Activated naive CD8-positive, alpha-beta T cell treated with anti-CD3 and anti-CD28 coated beads, Interleukin-2, amount 50 U/mL, for 24 hours (primary cell): ENCODE measurements at regions not wholly inside any gene's neighbourhood (a gene's known extent, or its start where the extent isn't known, plus 50 kb on each side); places are given as distances from the start of the nearest gene placed in this dataset.
"Not testable (repeated sequence)": the region's sequence is repeated elsewhere in the genome, so short reads cannot be mapped to it uniquely, and the experiment has no call there.

Source experiments
- ATAC-seq: fragments of 150-1000 bp; cut with Tn5 transposase; one replicate; pipeline ENCODE4 v1.10.0; 2021
- DNase-seq: peaks from one replicate; pipeline ENCODE4 v3.0.0; 2021
- H3K27ac Mint-ChIP-seq: one replicate; pipeline ENCODE4 v1.8.0; 2021; ENCODE audit warnings: mild to moderate bottlenecking, mixed read lengths
- H3K27me3 Mint-ChIP-seq: one replicate; pipeline ENCODE4 v1.8.0; 2021; ENCODE audit warnings: mixed read lengths
- H3K36me3 Mint-ChIP-seq: one replicate; pipeline ENCODE4 v1.8.0; 2021; ENCODE audit warnings: low read depth, mixed read lengths
- H3K4me1 Mint-ChIP-seq: one replicate; pipeline ENCODE4 v1.8.0; 2021; ENCODE audit warnings: mixed read lengths
- H3K4me3 Mint-ChIP-seq: one replicate; pipeline ENCODE4 v1.8.0; 2021; ENCODE audit warnings: mild to moderate bottlenecking, moderate library complexity, mixed read lengths
- H3K9me3 Mint-ChIP-seq: one replicate; pipeline ENCODE4 v1.8.0; 2021; ENCODE audit warnings: mixed read lengths

DNA sequence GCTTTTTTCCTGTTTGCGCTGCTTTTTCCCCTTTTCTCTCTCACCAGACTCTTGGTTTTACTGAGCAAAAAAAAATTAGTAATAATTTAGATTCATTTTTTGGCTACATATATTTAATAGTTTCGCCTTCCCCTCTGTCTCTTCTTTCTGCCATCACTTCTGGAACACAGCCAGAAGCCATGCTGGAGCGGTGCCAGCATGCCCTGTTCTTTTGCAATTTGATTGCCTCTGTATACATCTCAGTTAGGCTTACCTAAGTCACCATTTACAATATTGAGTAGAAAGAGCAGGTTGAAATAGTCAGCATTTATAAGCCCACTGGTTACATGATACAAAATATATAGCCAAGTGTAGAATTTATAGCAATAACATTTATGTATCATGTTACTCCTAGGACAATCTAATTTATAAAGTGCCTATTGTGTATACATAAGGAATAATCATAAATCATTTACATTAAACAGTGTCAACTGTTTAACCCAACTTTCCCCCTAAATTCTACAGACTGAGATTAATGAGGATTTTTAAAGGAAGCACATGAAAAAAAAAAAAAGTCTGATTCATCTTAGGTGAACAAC is 413.8 kb upstream of the SOX5 start:
- Mint-ChIP-seq H3K36me3 (no peaks in the 10 kb centered on the region), H3K9me3 (no peaks in the 10 kb centered on the region), H3K4me1 (no peaks in the 10 kb centered on the region), H3K4me3 (no peak overlapping the region), H3K27ac (no peak overlapping the region), H3K27me3 (no peaks in the 10 kb centered on the region)
- no peak for ATAC-seq
- DNase-seq, result no peak

DNA sequence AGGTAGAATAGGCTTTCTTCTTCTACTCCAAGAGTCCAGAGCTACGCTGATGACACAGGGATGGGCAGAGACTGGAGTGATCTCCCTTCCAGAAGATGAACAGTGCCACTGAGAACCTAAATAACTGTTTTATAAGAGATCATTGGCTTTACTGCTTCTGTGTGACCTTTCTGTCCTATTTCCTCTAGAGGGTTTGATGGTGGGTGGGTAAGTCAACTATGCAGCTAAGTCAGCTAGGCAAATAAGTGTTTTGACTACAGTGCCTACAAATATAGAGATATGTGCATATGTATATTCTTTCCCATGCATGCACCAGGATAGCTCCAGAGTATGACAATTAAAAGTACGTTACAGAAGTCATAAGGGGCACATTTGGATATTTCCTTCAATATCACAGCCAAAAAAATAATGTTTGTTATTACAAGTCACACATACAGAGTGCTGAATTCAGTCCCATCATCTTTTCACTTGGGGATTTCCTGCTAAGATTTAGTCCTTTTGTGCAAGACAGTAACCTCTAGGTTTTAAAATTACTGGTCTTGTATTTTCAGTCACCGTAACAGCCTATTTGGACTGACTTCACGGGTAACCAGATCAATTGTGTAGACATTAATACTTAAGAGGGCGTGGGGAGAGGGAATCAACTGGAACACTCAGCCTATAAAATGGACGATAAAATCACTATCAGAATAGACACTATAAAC is 412.6 kb upstream of the SOX5 start:
- no peak for ATAC-seq
- H3K27ac Mint-ChIP-seq, result no peak overlapping the region
- H3K4me1 Mint-ChIP-seq, result no peaks in the 10 kb centered on the region
- DNase-seq, result no peak
- no peak overlapping the region for H3K4me3 Mint-ChIP-seq
- H3K36me3 Mint-ChIP-seq, result no peaks in the 10 kb centered on the region
- no peaks in the 10 kb centered on the region for H3K27me3 Mint-ChIP-seq
- H3K9me3 Mint-ChIP-seq, result no peaks in the 10 kb centered on the region

DNA sequence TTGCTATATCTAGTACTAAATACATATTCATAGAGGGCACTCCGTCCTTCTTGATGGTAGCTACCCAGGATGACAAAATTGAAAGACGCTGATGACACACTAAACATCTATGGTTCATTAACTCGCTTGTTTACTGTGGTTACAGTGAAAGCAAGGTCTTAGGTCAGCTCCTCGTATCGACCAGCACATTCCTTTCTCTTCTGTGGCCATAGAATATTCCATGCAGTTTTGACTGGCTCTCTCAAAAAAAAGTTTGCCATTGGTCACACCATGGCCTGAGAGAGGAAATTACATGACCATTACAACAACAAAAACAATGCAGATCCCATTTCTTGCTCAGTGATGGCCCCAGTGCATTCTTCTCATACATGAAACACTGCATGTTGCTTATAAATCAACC is 411.4 kb upstream of the SOX5 start:
- Mint-ChIP-seq H3K36me3 (no peaks in the 10 kb centered on the region), H3K4me1 (no peaks in the 10 kb centered on the region), H3K27ac (no peak overlapping the region), H3K4me3 (no peak overlapping the region), H3K9me3 (no peaks in the 10 kb centered on the region), H3K27me3 (no peaks in the 10 kb centered on the region)
- no peak for ATAC-seq
- DNase-seq, result no peak

DNA sequence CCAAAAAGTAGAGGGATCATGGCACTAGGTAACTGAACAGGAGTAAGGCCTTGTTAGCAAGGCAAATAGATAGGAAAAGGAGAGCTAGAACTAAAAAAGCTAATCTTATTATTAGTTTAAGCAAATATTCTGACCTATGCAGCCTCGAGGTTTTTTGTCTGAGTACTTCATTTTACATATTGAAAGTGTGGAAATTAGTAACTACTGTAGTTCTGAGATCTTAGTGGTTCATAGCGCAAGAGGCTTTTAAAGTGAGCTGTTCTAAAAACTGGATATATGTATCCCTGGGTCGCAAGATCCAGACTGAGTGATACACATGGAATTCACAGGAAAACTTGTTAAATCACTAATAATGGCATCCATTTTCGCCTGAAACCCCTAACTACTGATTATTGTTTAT is 411.0 kb upstream of the SOX5 start:
- DNase-seq, result no peak
- Mint-ChIP-seq H3K27ac (no peak overlapping the region), H3K9me3 (no peaks in the 10 kb centered on the region), H3K4me1 (no peaks in the 10 kb centered on the region), H3K4me3 (no peak overlapping the region), H3K27me3 (no peaks in the 10 kb centered on the region), H3K36me3 (no peaks in the 10 kb centered on the region)
- no peak for ATAC-seq

DNA sequence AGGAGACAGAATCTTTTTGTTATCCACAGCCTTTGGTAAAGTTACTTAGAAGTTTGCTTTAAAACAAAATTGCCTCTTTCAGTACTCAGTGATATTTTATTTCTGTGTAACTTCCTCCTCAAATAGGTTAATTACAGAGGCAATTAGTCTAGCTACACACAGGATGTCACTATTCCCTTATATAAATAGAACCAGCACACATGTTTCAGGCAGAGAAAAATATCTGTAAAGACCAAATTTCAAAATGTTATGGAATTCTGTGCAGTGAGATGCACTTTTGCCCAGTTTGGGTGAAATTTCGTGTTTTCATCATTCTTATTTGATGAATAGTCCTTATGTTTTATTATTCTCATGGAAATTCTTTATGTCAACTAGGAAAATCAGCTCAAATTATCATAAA is 410.6 kb upstream of the SOX5 start:
- Mint-ChIP-seq H3K36me3 (no peaks in the 10 kb centered on the region), H3K27me3 (no peaks in the 10 kb centered on the region), H3K9me3 (no peaks in the 10 kb centered on the region), H3K4me1 (no peaks in the 10 kb centered on the region), H3K4me3 (no peak overlapping the region), H3K27ac (no peak overlapping the region)
- ATAC-seq, result no peak
- no peak for DNase-seq

DNA sequence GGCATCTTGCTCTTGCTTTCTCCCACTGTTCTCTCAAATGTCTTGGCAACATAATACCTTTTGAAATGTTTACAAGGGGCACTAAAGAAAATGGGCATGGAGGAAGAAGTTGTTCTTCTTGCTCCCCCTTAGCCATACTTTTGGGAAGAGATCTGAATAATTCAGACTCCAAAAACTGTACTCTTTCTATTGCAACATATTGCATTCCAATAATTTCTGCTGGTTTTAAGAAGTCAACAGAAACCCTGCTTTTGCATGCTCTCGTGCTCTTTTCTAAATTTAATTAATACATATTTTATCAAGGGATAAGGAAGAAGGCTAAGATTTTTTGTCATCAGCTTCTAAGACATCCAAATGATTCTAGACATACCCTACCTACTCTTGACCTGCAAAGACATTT is 409.9 kb upstream of the SOX5 start:
- ATAC-seq (no peak), DNase-seq (no peak)
- H3K36me3 Mint-ChIP-seq, result no peaks in the 10 kb centered on the region
- H3K4me3 Mint-ChIP-seq, result no peak overlapping the region
- H3K4me1 Mint-ChIP-seq, result no peaks in the 10 kb centered on the region
- no peak overlapping the region for H3K27ac Mint-ChIP-seq
- H3K27me3 Mint-ChIP-seq, result no peaks in the 10 kb centered on the region
- H3K9me3 Mint-ChIP-seq, result no peaks in the 10 kb centered on the region

DNA sequence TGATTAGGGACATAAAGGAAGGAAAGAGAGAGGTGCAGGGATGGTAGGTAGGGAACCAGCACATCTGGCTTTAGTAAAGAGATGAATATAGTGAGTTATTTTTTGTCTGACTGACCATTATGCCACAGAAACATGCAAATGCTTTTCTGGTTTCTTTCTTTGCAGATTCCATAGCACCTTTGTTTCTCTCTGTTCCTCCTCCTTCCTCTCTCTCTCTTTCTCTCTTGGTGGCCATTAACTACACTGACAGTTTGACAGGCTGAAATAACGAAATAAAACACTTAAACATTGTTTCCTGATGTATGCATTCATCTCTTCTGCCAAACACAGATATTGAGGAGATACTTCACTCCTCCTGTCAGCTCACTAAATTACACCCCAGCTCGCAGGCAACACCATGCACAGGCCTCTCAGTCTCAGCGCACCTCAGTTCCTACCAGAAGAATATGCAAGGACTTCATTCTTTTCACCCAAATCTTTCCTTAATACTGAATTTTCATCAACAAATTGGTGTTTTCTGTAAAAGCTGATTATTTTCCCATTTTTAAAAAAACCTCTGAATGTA is 406.9 kb upstream of the SOX5 start:
- H3K27ac Mint-ChIP-seq, result no peak overlapping the region
- no peaks in the 10 kb centered on the region for H3K4me1 Mint-ChIP-seq
- H3K27me3 Mint-ChIP-seq, result no peaks in the 10 kb centered on the region
- no peak for DNase-seq
- no peaks in the 10 kb centered on the region for H3K36me3 Mint-ChIP-seq
- no peaks in the 10 kb centered on the region for H3K9me3 Mint-ChIP-seq
- H3K4me3 Mint-ChIP-seq, result no peak overlapping the region
- ATAC-seq, result no peak

DNA sequence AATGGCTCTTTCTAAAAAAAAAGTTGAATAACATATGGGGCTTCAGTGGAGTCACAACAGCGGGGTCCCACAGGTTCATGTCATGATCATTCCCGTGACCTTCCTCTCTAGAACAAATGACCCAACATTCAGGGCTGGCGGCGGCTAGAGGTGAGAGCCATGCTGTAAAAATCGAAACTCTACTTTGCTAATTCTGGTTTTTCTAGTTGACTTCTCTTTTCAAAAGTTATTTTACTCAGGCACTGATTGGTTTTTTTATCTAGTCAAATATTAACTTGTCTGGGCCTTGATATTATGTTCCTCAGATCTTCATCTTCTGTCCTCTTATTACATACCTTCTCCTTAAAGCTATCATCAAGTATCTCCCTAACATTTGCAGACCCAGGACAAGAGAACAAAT is 402.9 kb upstream of the SOX5 start:
- no peak overlapping the region for H3K4me3 Mint-ChIP-seq
- ATAC-seq (no peak), DNase-seq (no peak)
- H3K9me3 Mint-ChIP-seq, result no peaks in the 10 kb centered on the region
- no peaks in the 10 kb centered on the region for H3K36me3 Mint-ChIP-seq
- no peaks in the 10 kb centered on the region for H3K27me3 Mint-ChIP-seq
- H3K4me1 Mint-ChIP-seq, result no peaks in the 10 kb centered on the region
- H3K27ac Mint-ChIP-seq, result no peak overlapping the region

DNA sequence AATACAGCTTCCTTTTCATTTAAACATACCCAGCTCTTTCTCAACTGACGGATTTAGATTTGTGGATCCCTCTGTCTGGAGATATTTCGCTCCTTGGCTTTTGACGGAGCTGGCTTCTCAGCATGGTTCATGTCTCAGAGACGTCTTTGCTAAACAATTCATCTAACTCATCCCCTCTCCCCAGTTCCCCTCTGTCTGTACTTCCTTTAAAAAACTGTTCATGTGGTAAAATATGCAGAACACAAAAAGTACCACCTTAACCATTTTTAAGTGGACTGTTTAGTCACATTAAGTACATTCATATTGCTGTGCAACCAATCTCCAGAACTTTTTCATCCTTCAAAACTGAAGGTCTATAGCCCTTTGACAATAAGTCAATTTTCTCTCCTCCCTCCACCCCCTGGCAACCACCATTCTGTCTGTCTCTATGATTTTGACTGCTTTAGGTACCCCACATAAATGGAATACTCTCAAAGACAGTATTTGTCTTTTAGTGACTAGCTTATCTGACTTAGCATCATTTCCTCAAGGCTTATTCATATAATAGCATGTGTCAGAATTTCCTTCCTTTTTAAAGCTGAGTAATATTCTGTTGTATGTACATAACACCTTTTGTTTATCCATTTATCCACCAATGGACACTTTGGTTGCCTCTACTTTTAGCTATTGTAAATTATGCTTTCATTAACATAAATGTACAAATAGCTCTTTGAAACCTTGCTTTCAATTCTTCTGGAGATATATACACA is 399.8 kb upstream of the SOX5 start:
- no peak overlapping the region for H3K27ac Mint-ChIP-seq
- ATAC-seq, result no peak
- H3K4me3 Mint-ChIP-seq, result no peak overlapping the region
- no peaks in the 10 kb centered on the region for H3K36me3 Mint-ChIP-seq
- H3K27me3 Mint-ChIP-seq, result no peaks in the 10 kb centered on the region
- H3K9me3 Mint-ChIP-seq, result no peaks in the 10 kb centered on the region
- DNase-seq, result no peak
- H3K4me1 Mint-ChIP-seq, result no peaks in the 10 kb centered on the region

DNA sequence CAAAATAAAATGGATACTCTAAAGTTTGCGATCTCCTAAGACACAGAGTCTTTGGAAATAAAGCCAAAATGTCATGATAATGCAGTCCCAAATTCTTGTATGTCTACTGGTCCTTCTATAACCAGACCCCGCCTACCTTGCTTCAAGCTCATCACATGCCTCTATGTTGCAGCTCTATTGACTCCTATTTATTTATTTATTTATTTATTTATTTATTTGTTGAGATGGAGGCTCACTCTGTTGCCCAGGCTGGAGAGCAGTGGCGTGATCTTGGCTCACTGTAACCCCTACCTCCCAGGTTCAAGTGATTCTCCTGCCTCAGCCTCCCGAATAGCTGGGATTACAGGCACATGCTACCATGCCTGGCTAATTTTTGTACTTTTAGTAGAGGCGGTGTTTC is 398.7 kb upstream of the SOX5 start:
- H3K4me1 Mint-ChIP-seq, H3K27ac Mint-ChIP-seq, H3K9me3 Mint-ChIP-seq, H3K27me3 Mint-ChIP-seq, H3K4me3 Mint-ChIP-seq, H3K36me3 Mint-ChIP-seq, ATAC-seq, DNase-seq: not testable (repeated sequence)

DNA sequence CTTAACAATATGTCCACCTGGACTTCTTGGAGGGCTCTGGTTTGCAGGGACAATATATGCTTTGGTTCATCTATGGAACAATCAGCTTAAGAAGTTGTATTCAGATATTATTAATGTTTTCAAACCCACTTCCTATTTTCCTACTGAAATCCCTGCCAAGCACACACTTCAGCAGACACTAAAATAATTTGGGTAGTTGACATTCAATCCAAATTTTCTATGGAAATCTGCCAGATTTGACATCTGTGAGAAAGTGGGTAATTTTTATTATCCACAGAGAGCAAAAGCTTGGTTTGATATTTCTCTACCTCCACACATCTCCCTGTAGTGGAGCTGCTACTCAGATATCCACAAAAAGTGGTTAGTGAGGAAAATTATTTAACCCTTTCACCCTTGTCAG is 378.8 kb upstream of the SOX5 start:
- Mint-ChIP-seq H3K4me1 (no peaks in the 10 kb centered on the region), H3K27ac (no peak overlapping the region), H3K36me3 (no peaks in the 10 kb centered on the region), H3K4me3 (no peak overlapping the region), H3K27me3 (no peaks in the 10 kb centered on the region), H3K9me3 (peaks cover 4% of the 10 kb centered on the region)
- ATAC-seq (no peak), DNase-seq (no peak)

DNA sequence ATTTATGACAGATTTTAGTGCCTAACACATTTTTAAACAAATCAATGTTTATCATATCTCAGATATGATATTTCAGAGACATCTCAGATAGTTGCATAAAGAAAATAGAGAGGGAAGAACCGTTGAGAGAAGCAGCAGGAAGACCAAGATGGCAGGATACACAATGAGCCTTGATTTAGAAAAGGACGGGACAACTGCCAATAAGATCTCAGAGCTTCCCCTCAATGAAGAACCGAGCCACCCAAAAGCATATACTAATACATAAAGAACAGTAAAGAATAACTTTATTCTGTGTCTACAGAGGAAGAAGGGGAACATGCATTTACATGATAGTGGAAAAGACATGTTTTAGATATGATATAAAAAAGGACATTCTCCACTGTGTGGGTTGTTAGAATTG is 375.9 kb upstream of the SOX5 start:
- Mint-ChIP-seq H3K4me1 (no peaks in the 10 kb centered on the region), H3K36me3 (no peaks in the 10 kb centered on the region), H3K9me3 (peaks cover 4% of the 10 kb centered on the region), H3K27ac (no peak overlapping the region), H3K27me3 (no peaks in the 10 kb centered on the region), H3K4me3 (no peak overlapping the region)
- ATAC-seq (no peak), DNase-seq (no peak)

DNA sequence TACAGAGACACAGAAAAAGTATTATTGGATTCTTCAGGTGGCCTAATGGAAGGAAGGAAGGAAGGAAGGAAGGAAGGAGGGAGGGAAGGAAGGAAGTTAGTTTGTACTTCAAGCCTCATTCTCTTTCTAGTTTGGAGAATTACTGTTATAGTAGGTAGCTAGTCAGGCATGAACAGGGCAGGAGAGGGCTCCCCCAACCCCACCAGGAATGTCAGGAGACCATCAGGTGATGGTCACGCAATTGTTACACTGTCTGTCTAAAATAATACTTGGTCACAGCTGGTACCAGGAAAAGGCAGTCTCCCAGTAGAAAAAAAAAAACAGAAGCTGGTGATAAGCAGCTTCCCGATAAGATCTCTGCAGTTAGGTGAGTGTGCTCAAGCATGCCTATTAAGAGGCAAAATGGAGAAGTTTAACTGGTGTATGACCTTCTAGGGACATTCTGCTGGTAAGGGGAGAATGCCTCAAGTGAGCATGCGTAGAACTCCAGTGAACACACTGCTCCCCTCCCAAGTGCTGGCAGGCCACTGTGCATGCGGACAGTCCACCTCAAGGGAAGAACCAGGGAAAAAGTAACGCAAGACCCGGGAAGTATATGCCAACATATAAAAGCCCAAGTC is 358.4 kb upstream of the SOX5 start:
- H3K27ac Mint-ChIP-seq, result no peak overlapping the region
- peaks cover 3% of the 10 kb centered on the region for H3K9me3 Mint-ChIP-seq
- H3K27me3 Mint-ChIP-seq, result no peaks in the 10 kb centered on the region
- DNase-seq, result no peak
- no peak for ATAC-seq
- no peak overlapping the region for H3K4me3 Mint-ChIP-seq
- H3K4me1 Mint-ChIP-seq, result peaks cover 2% of the 10 kb centered on the region
- no peaks in the 10 kb centered on the region for H3K36me3 Mint-ChIP-seq

DNA sequence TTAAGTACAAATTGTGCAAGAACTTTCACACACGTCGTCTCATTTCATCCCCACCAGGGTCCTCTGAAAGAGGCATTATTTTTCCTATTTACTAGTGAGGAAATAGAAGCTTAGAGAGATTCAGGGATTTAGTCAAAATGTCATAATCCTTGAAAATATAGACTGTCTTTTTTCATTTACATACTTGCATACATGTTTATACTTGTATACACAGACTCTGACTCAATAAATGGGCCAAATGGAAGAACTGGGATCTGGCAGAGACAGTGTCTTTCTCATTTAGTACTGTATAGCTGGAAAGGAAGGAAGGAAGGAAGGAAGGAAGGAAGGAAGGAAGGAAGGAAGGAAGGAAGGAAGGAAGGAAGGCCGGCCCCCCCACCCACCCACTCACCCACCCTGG is 357.7 kb upstream of the SOX5 start:
- no peak overlapping the region for H3K27ac Mint-ChIP-seq
- no peaks in the 10 kb centered on the region for H3K36me3 Mint-ChIP-seq
- no peak for ATAC-seq
- no peaks in the 10 kb centered on the region for H3K27me3 Mint-ChIP-seq
- no peak overlapping the region for H3K4me3 Mint-ChIP-seq
- H3K4me1 Mint-ChIP-seq, result peaks cover 2% of the 10 kb centered on the region
- peaks cover 3% of the 10 kb centered on the region for H3K9me3 Mint-ChIP-seq
- DNase-seq, result no peak

DNA sequence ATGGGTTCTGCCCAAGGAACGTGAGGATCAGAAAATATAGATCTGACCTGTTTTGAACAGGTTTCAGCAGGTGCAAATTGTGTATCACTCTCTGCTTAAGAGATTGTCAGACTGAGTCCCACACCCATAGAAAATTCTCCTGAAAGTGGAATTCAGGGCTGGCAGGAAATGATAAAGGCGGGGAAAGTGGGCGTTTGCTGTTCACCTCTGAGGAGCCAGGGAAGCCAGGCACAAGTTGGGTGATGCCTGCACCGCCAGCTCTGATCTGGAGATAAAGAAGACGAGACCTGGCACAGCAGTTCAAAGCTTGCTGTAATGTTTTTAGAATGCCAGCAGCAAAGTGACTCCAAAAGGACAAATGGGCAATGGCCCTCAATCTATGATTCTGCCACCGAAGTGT is 356.5 kb upstream of the SOX5 start:
- ATAC-seq (no peak), DNase-seq (no peak)
- peaks cover 2% of the 10 kb centered on the region for H3K4me1 Mint-ChIP-seq
- peaks cover 3% of the 10 kb centered on the region for H3K9me3 Mint-ChIP-seq
- H3K27me3 Mint-ChIP-seq, result no peaks in the 10 kb centered on the region
- H3K4me3 Mint-ChIP-seq, result no peak overlapping the region
- H3K27ac Mint-ChIP-seq, result no peak overlapping the region
- H3K36me3 Mint-ChIP-seq, result no peaks in the 10 kb centered on the region
